ENCODE measurements at regions not wholly inside any gene's neighbourhood (a gene's known extent, or its start where the extent isn't known, plus 50 kb on each side); places are given as distances from the start of the nearest gene placed in this dataset.
A peak's percentile ranks its signal among the peaks of the same experiment; 100 is the strongest.

DNA sequence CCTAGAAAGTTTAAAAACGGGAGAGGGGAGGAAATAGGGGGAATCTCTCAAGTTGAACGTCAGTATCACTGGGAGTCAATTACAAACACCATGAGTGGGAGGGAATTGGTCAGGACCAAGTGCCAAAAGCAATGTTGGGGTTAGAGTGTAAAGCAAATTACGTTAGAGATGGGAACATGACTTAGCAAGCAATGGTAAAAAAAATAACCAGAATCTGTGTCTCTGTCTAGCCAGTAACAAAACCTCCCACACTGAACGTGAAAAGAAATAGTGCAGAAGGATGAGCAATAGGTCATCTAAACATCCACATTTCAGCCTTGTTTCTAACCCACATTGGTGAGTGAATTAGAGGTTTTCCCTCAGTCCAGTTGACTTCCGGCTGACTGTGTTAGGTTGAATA is 242.2 kb downstream of the COG6 start:
- Histone ChIP-seq H3K4me3 (no peak overlapping the region), H3K4me1 (peaks cover 0 to 4% (median 2%) of the 10 kb centered on the region in 4 donors), H3K27me3 (no peaks in the 10 kb centered on the region), H3K36me3 (no peaks in the 10 kb centered on the region), H3K27ac (no peak overlapping the region), H3K9me3 (no peaks in the 10 kb centered on the region)
- DNase-seq = no peak
- intact Hi-C loops (cut with DNase I) = no loop called here
- 60% methylated on average over 5 of the region's 5 CpGs for WGBS (ENCODE audit: insufficient coverage, low coverage, low lambda C conversion rate, missing lambda C conversion rate)
- ATAC-seq = no peak
- no peak for TF ChIP-seq POLR2A (IDR thresholded peaks at IDR 0.05)
- TF ChIP-seq, protein P1, sequence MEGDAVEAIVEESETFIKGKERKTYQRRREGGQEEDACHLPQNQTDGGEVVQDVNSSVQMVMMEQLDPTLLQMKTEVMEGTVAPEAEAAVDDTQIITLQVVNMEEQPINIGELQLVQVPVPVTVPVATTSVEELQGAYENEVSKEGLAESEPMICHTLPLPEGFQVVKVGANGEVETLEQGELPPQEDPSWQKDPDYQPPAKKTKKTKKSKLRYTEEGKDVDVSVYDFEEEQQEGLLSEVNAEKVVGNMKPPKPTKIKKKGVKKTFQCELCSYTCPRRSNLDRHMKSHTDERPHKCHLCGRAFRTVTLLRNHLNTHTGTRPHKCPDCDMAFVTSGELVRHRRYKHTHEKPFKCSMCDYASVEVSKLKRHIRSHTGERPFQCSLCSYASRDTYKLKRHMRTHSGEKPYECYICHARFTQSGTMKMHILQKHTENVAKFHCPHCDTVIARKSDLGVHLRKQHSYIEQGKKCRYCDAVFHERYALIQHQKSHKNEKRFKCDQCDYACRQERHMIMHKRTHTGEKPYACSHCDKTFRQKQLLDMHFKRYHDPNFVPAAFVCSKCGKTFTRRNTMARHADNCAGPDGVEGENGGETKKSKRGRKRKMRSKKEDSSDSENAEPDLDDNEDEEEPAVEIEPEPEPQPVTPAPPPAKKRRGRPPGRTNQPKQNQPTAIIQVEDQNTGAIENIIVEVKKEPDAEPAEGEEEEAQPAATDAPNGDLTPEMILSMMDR (IDR thresholded peaks at IDR 0.05) = no peak

DNA sequence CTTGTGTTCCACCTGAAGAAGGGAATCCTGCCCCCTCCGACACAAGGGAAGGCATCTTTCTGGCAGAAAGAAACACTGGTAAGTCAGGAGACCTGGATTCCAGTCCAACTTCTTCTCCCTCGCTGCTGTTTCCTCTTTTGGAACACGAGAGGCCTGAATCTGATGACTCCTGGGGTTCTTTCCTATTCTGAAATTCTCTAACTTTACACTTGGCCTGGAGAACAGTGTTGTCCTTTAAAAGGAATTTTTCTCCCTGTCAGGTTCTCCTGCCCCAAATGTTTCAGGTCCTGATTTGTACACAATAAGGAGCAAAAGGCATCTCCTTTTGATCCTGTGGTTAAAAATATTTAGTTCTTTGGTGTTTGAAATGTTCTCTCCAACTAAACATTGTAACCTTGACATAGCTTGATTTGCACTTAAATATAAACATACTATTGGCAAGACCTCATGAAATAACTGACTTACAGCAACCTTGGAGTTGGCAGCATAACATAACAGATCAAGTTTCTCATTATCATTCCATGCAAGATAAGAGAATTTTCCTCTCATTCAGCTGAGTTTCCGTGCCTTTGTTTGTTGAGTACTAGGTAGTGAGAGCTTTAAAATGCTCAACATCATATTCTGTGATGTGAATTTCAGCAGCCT is 244.8 kb downstream of the COG6 start:
- H3K27ac ChIP-seq = no peak overlapping the region
- TF ChIP-seq POLR2A (IDR thresholded peaks at IDR 0.05) = no peak
- TF ChIP-seq, protein P1 (IDR thresholded peaks at IDR 0.05) = no peak
- DNase-seq (no peak), ATAC-seq (peak in 3 of 4 donors; percentile 36 to 71 (median 45))
- intact Hi-C loops (cut with DNase I) = no loop called here
- no peaks in the 10 kb centered on the region for H3K36me3 ChIP-seq
- H3K4me1 ChIP-seq = peaks cover 0 to 4% (median 2%) of the 10 kb centered on the region in 4 donors
- H3K27me3 ChIP-seq = no peaks in the 10 kb centered on the region
- WGBS (ENCODE audit: insufficient coverage, low coverage, low lambda C conversion rate, missing lambda C conversion rate) = 27% methylated on average over 4 of the region's 4 CpGs
- no peaks in the 10 kb centered on the region for H3K9me3 ChIP-seq
- H3K4me3 ChIP-seq = no peak overlapping the region

DNA sequence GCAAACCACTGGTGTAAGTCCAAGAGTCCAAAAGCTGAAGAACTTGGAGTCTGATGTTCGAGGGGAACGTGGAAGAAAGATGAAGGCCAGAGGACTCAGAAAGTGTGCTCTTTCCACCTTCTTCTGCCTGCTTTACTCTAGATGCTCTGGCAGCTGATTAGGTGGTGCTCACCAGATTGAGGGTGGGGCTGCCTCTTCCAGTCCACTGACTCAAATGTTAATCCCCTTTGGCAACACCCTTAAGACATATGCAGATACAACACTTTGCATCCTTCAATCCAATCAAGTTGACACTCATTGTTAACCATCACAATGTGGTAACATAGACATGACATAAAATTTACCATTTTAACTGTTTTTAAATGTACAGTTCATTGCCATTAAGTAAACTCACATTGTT is 249.5 kb downstream of the COG6 start:
- H3K4me1 ChIP-seq = peaks cover 0 to 4% (median 2%) of the 10 kb centered on the region in 4 donors
- H3K9me3 ChIP-seq = no peaks in the 10 kb centered on the region
- H3K36me3 ChIP-seq = no peaks in the 10 kb centered on the region
- H3K4me3 ChIP-seq = no peak overlapping the region
- H3K27me3 ChIP-seq = no peaks in the 10 kb centered on the region
- ATAC-seq = no peak
- TF ChIP-seq, protein P1 (IDR thresholded peaks at IDR 0.05) = no peak
- no peak for DNase-seq
- H3K27ac ChIP-seq = no peak overlapping the region
- no CpG with 5 or more reads among the region's 2 CpGs for WGBS (ENCODE audit: insufficient coverage, low coverage, low lambda C conversion rate, missing lambda C conversion rate)
- intact Hi-C loops (cut with DNase I) = no loop called here

DNA sequence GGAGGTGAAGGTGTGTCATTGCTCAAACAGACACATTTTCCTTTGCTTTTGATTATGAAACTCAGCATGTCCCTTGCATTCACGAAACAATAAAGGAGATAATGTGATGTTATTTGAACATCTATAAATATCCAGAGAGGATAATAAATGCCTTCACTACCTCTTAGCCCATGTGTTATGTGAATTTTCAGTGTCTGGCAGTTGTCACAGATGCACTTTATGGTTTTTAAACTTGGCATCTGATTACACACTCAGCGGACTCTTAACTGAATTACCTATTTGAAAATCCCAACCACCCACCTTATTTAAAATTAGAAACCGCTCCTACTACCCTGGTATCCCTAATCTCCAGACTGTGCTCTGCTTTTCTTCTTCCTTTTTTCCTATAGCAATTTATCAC is 254.2 kb downstream of the COG6 start:
- no peak overlapping the region for H3K27ac ChIP-seq
- TF ChIP-seq, protein P1 (IDR thresholded peaks at IDR 0.05) = no peak
- TF ChIP-seq POLR2A (IDR thresholded peaks at IDR 0.05) = no peak
- H3K9me3 ChIP-seq = no peaks in the 10 kb centered on the region
- WGBS (ENCODE audit: insufficient coverage, low coverage, low lambda C conversion rate, missing lambda C conversion rate) = 71% methylated on average over 3 of the region's 3 CpGs
- H3K27me3 ChIP-seq = no peaks in the 10 kb centered on the region
- H3K36me3 ChIP-seq = no peaks in the 10 kb centered on the region
- DNase-seq = no peak
- no peak overlapping the region for H3K4me3 ChIP-seq
- intact Hi-C loops (cut with DNase I) = no loop called here
- ATAC-seq = no peak
- no peaks in the 10 kb centered on the region for H3K4me1 ChIP-seq

DNA sequence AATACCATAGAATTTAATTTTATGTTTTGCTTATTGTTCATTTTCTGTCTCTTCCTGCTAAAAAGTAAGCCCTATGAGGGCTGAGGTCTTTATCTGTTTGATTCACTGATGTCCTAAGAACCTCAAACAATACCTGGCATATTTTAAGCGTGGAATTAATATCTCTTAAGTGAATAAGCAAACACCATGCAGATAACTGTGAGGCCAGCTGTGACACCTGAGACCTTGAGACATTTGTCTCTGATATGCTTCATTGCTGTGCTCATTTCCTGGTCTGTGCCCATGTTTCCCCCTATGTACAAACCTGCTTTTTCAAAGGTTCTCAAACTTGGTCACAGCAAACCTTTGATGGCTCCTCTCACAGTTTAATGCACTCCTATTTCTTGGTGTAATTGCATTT is 254.6 kb downstream of the COG6 start:
- no peak overlapping the region for H3K27ac ChIP-seq
- no peak for ATAC-seq

More for the DNA sequence above, 254.6 kb downstream of the COG6 start:
- H3K36me3 ChIP-seq = no peaks in the 10 kb centered on the region
- H3K9me3 ChIP-seq = no peaks in the 10 kb centered on the region
- intact Hi-C loops (cut with DNase I) = no loop called here
- DNase-seq = no peak
- H3K27me3 ChIP-seq = no peaks in the 10 kb centered on the region
- WGBS (ENCODE audit: insufficient coverage, low coverage, low lambda C conversion rate, missing lambda C conversion rate) = 29% methylated on average over 1 of the region's 1 CpG
- H3K4me1 ChIP-seq = no peaks in the 10 kb centered on the region
- TF ChIP-seq, protein P1 (IDR thresholded peaks at IDR 0.05) = no peak
- no peak for TF ChIP-seq POLR2A (IDR thresholded peaks at IDR 0.05)
- H3K4me3 ChIP-seq = no peak overlapping the region

Measured in right lobe of liver (tissue), 6 donors.